Hepatocyte (in vitro differentiated cells): ENCODE measurements at regions not wholly inside any gene's neighbourhood (a gene's known extent, or its start where the extent isn't known, plus 50 kb on each side); places are given as distances from the start of the nearest gene placed in this dataset.

Source experiments
- CTCF ChIP-seq: fragments of 200-600 bp; sonication (generic); IDR thresholded peaks from 2 replicates; pipeline ENCODE4 v1.5.1; 2016; ENCODE audit warnings: antibody characterized with exemption, mild to moderate bottlenecking; ENCODE audit not compliant: poor library complexity
- EZH2phosphoT487 ChIP-seq: fragments of 200-600 bp; sonication (generic); IDR thresholded peaks from one replicate; pipeline ENCODE4 v1.6.1; 2018; ENCODE audit warnings: antibody characterized with exemption, mild to moderate bottlenecking, low read depth, moderate library complexity; ENCODE audit not compliant: unreplicated experiment, severe bottlenecking

- TF ChIP-seq CTCF (no peak), EZH2phosphoT487 (no peak)
Observed at GRCh38 chrX:13412208-13412600, 92.4 kb upstream of the ATXN3L start.
